NCI-H187 (cell line): ENCODE measurements at regions not wholly inside any gene's neighbourhood (a gene's known extent, or its start where the extent isn't known, plus 50 kb on each side); places are given as distances from the start of the nearest gene placed in this dataset.

Source experiments
- DNase-seq, 2 experiments: peaks; one replicate each; lab custom pipeline; 2025; lab: John Stamatoyannopoulos, UW

DNA sequence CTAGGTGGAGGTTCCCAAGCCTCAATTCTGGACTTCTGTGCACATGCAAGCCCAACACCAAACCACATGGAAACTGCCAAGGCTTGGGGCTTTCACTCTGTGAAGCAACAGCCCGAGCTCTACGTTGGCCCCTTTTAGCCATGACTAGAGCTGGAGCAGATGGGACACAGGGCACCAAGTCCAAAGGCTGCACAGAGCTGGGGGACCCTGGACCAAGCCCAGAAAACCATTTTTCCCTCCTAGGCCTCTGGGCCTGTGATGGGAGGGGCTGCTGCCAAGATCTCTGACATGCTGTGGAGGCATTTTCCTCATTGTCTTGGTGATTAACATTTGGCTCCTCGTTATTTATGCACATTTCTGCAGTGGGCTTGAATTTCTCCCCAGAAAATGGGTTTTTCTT, 258.7 kb upstream of the ACTRT1 start:
- DNase-seq: no peak

DNA sequence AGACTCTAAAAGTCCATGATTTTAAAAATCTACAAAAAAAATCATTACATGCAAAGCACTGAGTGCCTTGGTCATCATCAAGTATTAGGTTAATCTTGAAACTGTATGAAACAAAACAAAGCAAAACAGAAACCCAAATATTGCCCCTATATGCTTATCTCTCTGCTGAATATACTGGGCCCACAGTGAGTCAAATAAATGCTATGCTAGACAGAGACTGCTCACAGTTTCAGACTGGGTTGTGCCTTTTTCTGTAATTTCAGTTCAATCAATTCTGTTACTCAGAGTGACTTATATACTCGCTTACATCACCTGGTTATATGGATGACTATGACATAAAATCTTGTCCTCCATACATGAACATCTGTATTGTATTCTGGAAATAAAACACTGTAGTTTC, 257.1 kb upstream of the ACTRT1 start:
- no peak for DNase-seq

DNA sequence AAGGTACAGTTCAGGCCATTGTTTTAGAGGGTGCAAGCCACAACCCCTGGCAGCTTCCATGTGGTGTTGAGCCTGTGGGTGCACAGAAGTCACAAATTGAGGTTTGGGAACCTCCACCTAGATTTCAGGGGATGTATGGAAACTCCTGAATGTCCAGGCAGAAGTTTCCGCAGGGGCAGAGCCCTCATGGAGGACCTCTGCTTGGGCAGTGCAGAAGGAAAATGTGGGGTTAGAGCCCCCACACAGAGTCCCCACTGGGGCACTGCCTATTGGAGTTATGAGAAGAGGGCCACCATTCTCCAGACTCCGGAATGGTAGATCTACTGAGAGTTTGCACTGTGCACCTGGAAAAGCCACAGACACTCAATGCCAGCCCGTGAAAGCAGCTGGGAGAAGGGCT, 242.0 kb upstream of the ACTRT1 start:
- no peak for DNase-seq

DNA sequence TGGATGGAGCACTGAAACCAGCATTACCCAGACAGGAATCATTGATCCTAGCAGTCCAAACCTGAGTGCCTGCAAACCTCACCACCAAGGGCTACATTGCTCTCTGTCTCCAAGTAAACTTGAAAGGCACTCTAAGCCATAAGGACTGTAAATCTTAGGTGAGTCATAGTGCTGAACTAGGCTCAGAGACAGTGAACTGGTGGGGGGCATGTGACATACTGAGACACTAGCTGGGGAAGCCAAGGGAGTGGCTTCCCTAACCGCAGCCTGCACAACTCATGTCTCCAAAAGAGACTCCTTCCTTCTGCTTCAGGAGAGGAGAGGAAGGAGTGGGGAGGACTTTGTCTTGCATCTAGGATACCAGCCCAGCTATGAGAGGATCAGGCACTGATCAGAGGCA, 235.5 kb upstream of the ACTRT1 start:
- no peak for DNase-seq

DNA sequence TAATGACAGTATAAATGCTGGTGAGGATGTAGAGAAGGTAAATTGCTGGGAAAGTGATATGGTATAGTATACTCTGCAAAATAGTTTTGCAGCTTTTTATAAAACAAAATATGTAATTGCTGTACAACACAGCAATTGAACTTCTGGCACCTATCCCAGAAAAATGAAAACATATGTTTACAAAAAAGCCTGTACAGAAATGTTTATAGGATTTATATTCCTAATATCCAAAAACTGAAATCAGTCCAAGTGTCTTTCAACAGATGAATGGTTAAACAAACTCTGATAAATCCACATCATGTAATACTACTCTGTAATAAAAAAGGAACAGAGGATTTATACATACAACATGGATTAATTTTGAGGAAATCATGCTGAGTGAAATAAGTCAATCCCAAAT, 198.4 kb upstream of the ACTRT1 start:
- no peak for DNase-seq

DNA sequence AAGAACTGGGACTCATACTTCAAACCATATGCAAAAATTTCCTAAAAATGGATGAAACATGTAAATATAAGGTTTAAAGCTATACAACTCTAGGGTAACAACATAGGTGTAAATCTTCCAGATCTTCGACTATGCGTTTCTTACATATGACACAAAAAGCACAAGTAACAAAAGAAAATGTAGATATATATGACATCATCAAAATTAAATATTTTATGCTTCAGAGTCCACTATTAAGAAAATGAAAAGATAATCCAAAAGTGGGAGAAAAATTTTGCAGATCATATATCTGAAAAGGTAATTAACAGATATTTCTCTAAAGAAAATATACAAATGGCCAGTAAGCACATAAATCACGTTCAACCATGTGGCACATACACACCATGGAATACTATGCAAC, 164.2 kb upstream of the ACTRT1 start:
- DNase-seq: no peak

DNA sequence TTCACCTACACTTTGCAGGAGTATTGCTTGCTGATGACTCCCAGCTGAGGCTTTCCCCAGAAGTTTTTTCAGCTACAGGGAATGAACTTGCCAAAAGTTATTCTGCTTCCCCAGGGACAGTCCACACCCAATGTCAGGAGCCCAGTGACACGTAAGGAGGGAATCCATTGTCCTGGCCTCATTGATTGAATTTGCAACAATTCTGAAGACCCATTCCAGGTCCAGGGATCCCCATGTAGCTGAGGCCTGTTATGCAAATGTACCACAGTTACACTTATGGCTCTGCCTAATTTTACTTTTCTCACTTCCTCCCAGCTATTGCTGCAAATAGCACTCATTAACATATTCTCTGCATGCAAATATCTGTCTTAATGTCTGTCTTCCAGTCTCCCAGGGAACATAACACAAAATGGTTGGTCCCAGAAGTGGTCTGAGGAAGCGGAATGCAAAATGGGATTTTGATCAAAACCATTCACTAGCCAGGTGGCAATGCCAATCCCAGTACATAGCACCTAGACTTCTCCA, 113.7 kb upstream of the ACTRT1 start:
- DNase-seq: no peak

DNA sequence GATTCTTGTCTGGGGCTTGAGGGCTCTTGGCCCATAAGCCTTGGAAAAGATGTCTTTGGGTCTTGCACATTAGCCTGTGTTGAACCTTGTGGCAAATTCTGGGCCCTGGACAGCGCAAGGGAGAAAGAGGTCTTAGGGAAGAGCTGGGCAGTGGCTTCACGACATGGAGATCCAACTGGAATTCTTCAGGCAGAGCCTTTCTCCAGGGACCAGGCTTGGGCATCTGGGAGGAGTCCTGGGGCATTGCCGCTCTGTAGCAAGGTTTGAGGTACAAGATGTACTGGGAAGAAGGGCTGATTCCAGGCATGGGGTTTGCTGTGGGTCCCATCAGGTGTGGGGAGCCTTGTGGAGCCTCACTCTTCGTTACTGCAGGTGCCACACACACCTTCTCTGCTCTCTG, 104.0 kb upstream of the ACTRT1 start:
- DNase-seq: no peak

DNA sequence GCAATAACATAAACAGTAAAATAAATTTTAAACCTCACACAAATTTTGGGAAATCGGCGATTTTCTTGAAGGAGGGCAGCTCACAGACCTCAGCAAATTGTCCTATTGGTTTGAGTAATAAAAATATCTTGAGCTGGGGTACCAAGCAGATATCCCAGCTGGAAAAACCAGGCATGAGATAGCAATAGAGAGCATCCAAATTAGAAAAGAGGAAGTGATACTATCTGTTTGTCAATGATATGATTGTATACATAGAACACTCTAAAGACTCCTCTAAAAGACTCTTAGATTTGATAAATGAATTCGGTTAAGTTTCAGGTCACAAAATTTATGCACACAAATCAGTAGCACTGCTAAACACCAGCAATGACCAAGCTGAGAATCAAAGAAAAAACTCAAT, 90.5 kb upstream of the ACTRT1 start:
- no peak for DNase-seq

DNA sequence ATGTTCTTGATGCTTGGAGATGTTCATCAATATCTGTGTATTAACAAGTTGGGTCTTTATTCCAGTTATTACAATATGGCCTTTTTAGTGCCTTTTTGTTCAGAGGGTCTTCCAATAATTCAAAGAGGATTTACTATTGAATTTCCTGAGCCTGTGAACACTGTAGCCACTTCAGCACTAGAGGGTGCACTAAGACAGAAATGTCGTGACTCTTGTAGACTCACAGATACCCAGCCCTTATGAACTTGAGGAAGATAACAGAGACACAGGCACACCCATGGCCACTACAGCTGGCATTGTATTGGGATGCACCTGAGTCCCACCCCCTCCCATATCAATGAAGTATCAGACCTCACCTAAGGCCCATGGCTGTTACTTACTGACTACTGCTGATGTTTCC, 54.4 kb upstream of the ACTRT1 start:
- no peak for DNase-seq

DNA sequence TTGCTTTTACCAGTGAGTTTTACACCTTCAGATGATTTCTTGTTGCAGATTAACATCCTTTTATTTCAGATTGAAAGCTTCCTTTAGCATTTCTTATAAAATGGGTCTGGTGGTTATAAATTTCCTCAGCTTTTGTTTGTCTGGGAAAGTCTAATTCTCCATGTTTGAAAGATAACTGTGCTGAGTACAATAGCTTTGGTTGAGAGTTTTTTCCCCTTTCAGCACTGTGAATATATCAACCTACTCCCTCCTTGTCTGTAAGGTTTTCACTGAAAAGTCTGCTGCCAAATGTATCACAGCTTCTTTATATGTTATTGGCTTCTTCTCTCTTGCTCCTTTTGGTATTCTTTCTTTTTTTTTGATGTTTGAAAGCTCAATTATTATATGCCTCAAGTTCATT, 53.5 kb upstream of the ACTRT1 start:
- DNase-seq: no peak
